Gastroesophageal sphincter (tissue), 3 donors: ENCODE measurements at regions not wholly inside any gene's neighbourhood (a gene's known extent, or its start where the extent isn't known, plus 50 kb on each side); places are given as distances from the start of the nearest gene placed in this dataset.

Experiments used
- CTCF ChIP-seq, 4 experiments: fragments of 200-600 bp in 2 of 4; fragments of 450-650 bp in 2 of 4; sonication (generic) in 1 of 4; IDR thresholded peaks; one replicate each; pipeline ENCODE4 v1.5.1; 2017 to 2019; ENCODE audit warnings: antibody characterized with exemption in 4 of 4, mild to moderate bottlenecking in 2 of 4, moderate library complexity in 2 of 4
- POLR2AphosphoS5 ChIP-seq: sonication (generic); formaldehyde crosslinking; IDR thresholded peaks from one replicate; pipeline ENCODE4 v1.6.1; 2017; ENCODE audit warnings: antibody characterized with exemption

DNA sequence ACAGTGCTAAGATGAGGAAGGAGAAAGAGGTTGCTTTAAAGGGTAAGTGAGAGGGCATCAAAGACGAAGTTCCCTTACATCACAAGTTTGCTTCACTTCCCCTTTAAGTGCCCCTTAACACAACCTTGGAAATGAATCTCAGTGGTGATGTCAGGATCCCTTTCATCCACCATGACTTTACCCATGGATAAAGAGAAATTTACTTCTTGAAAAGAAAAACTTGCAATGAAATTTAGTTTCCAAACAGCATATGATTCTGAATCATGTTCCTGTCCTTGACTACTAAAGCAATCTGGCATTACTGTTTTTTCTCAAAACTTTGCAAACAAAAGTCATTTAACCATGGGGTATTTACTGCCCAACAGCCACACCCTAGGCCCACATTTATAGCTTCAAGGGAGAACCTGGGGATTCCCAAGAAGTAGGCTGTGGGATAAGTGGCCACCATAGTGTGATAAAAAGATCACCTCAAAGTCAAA is 135.9 kb downstream of the ITGB8 start:
- TF ChIP-seq CTCF (IDR thresholded peaks at IDR 0.05) (no peak), POLR2AphosphoS5 (no peak)
